SK-N-SH (cell line): ENCODE measurements at regions not wholly inside any gene's neighbourhood (a gene's known extent, or its start where the extent isn't known, plus 50 kb on each side); places are given as distances from the start of the nearest gene placed in this dataset.
A peak's percentile ranks its signal among the peaks of the same experiment; 100 is the strongest.

ENCODE experiments used
- CTCF ChIA-PET: fragments of 300-600, 350-600 bp; formaldehyde crosslinking; extraction: SDS; loops from one replicate; lab custom pipeline; 2021; lab: Yijun Ruan, JAX
- POLR2A ChIA-PET: fragments of 350-600 bp; sonication (Branson Sonifier 250); formaldehyde crosslinking; extraction: SDS; loops from one replicate; lab custom pipeline; 2020; ENCODE audit warnings: antibody characterized with exemption, inconsistent platforms; lab: Yijun Ruan, JAX
- DNase-seq: peaks from one replicate; pipeline ENCODE4 v3.0.0; 2012
- H2AFZ ChIP-seq: fragments of 200-600 bp; sonication (generic); 2 replicates; pipeline ENCODE4 v1.8.1; 2016; ENCODE audit warnings: antibody characterized with exemption, mild to moderate bottlenecking, low read depth
- H3F3A ChIP-seq: fragments of 200-600 bp; sonication (generic); replicated peaks from 2 replicates; pipeline ENCODE3; 2016; ENCODE audit warnings: antibody characterized with exemption, mild to moderate bottlenecking; ENCODE audit not compliant: insufficient read depth
- H3K27ac ChIP-seq, 2 experiments: fragments of 200-500 bp in 1 of 2; fragments of 200-600 bp in 1 of 2; sonication (Bioruptor generic) in 1 of 2; sonication (generic), shearing (Covaris generic) in 1 of 2; 2 replicates each; pipeline versions ENCODE4 v1.5.1 to v1.6.1; 2014 to 2016; ENCODE audit warnings: low read depth in 2 of 2, inconsistent platforms in 1 of 2, low read length in 1 of 2, mild to moderate bottlenecking in 1 of 2, mixed read lengths in 1 of 2
- H3K27me3 ChIP-seq: fragments of 200-600 bp; sonication (generic), shearing (Covaris generic); 2 replicates; pipeline ENCODE4 v1.6.1; 2016; ENCODE audit warnings: mixed run types; ENCODE audit not compliant: insufficient read depth
- H3K36me3 ChIP-seq, 2 experiments: fragments of 200-500 bp in 1 of 2; fragments of 200-600 bp in 1 of 2; sonication (Bioruptor generic) in 1 of 2; sonication (generic) in 1 of 2; replicated peaks in 1 of 2; 2 replicates each; pipeline versions ENCODE3 to v1.5.1; 2014 to 2016; ENCODE audit warnings: low read length in 1 of 2, mild to moderate bottlenecking in 1 of 2; ENCODE audit not compliant: insufficient read depth in 2 of 2, control insufficient read depth in 1 of 2
- H3K4me1 ChIP-seq, 2 experiments: fragments of 200-500 bp in 1 of 2; fragments of 200-600 bp in 1 of 2; sonication (Bioruptor generic) in 1 of 2; sonication (generic), shearing (Covaris generic) in 1 of 2; 2 replicates each; pipeline versions ENCODE4 v1.5.1 to v1.6.1; 2014 to 2016; ENCODE audit warnings: low read depth in 1 of 2, low read length in 1 of 2, mixed run types in 1 of 2; ENCODE audit not compliant: insufficient read depth in 2 of 2, control insufficient read depth in 1 of 2
- H3K4me2 ChIP-seq: fragments of 200-600 bp; sonication (generic), shearing (Covaris generic); 2 replicates; pipeline ENCODE4 v1.6.1; 2017; ENCODE audit warnings: mixed run types
- H3K4me3 ChIP-seq, 2 experiments: fragments of 200-500 bp in 1 of 2; fragments of 200-600 bp in 1 of 2; sonication (Bioruptor generic) in 1 of 2; sonication (generic), shearing (Covaris generic) in 1 of 2; 2 replicates each; pipeline versions ENCODE4 v1.5.1 to v1.8.1; 2014 to 2016; ENCODE audit warnings: low read depth in 2 of 2, inconsistent platforms in 1 of 2, low read length in 1 of 2, mild to moderate bottlenecking in 1 of 2, mixed read lengths in 1 of 2, moderate library complexity in 1 of 2
- H3K79me2 ChIP-seq: fragments of 200-600 bp; sonication (generic); 2 replicates; pipeline ENCODE4 v1.8.1; 2017; ENCODE audit warnings: mild to moderate bottlenecking; ENCODE audit not compliant: insufficient read depth
- H3K9ac ChIP-seq: fragments of 200-600 bp; sonication (generic); 2 replicates; pipeline ENCODE4 v1.6.1; 2017; ENCODE audit warnings: mixed run types
- H3K9me2 ChIP-seq: fragments of 200-600 bp; sonication (generic); 2 replicates; pipeline ENCODE4 v1.6.1; 2017; ENCODE audit warnings: mixed run types
- H3K9me3 ChIP-seq: fragments of 200-600 bp; sonication (generic); 2 replicates; pipeline ENCODE4 v1.6.1; 2017; ENCODE audit warnings: mixed run types, mild to moderate bottlenecking, moderate library complexity
- H4K20me1 ChIP-seq: fragments of 200-600 bp; sonication (generic); 2 replicates; pipeline ENCODE4 v1.6.1; 2017; ENCODE audit warnings: mild to moderate bottlenecking, mixed run types; ENCODE audit not compliant: insufficient read depth
- CHD2 ChIP-seq: fragments of 150-350 bp; IDR thresholded peaks from 2 replicates; pipeline ENCODE4 v1.6.1; 2018; ENCODE audit warnings: low read length; ENCODE audit not compliant: partially characterized antibody
- CTCF ChIP-seq: fragments of 200-600 bp; sonication (generic); IDR thresholded peaks from 2 replicates; pipeline ENCODE4 v1.6.1; 2017; ENCODE audit warnings: antibody characterized with exemption, mild to moderate bottlenecking, moderate library complexity
- EZH2phosphoT487 ChIP-seq: fragments of 200-600 bp; sonication (generic); IDR thresholded peaks from 2 replicates; pipeline ENCODE4 v1.6.1; 2017; ENCODE audit warnings: low read depth, mixed run types, mild to moderate bottlenecking, antibody characterized with exemption, moderate library complexity, borderline replicate concordance
- GABPA ChIP-seq: IDR thresholded peaks from 2 replicates; pipeline ENCODE4 v1.4.0; 2012; ENCODE audit warnings: low read depth, mild to moderate bottlenecking
- GATA2 ChIP-seq: sonication (generic); formaldehyde crosslinking; IDR thresholded peaks from 2 replicates; pipeline ENCODE4 v1.5.0; 2020; ENCODE audit warnings: mild to moderate bottlenecking, missing genetic modification reagents
- POLR2AphosphoS5 ChIP-seq: IDR thresholded peaks from 2 replicates; pipeline ENCODE4 v1.6.1; 2012; ENCODE audit warnings: low read depth, low read length
- RAD21 ChIP-seq: IDR thresholded peaks from 2 replicates; pipeline ENCODE4 v1.6.1; 2012; ENCODE audit warnings: mild to moderate bottlenecking, low read length
- RCOR1 ChIP-seq: fragments of 150-350 bp; IDR thresholded peaks from 2 replicates; pipeline ENCODE4 v1.6.1; 2017; ENCODE audit warnings: antibody characterized with exemption, low read length
- RFX5 ChIP-seq: IDR thresholded peaks from 2 replicates; pipeline ENCODE4 v1.6.1; 2012; ENCODE audit warnings: mild to moderate bottlenecking, improper control_type of control experiment, low read length
- RXRA ChIP-seq: IDR thresholded peaks from 2 replicates; pipeline ENCODE4 v1.4.0; 2012; ENCODE audit warnings: low read depth, mild to moderate bottlenecking, borderline replicate concordance
- SMC3 ChIP-seq: IDR thresholded peaks from 2 replicates; pipeline ENCODE4 v1.6.1; 2012; ENCODE audit warnings: low read depth, low read length, improper control_type of control experiment
- TAF1 ChIP-seq: IDR thresholded peaks from 2 replicates; pipeline ENCODE4 v1.6.1; 2012; ENCODE audit warnings: low read depth, mild to moderate bottlenecking, low read length, moderate library complexity, borderline replicate concordance
- TCF12 ChIP-seq: IDR thresholded peaks from 2 replicates; pipeline ENCODE4 v1.4.0; 2012
- WGBS: methylation state at CpG from one replicate; pipeline ENCODE4 v1.1.6; 2017; ENCODE audit warnings: low lambda C conversion rate; 5-methylcytosine and 5-hydroxymethylcytosine counted together
- TF ChIP-seq, protein P1 (sequence below): IDR thresholded peaks from 2 replicates; pipeline ENCODE4 v1.4.0; 2012; ENCODE audit warnings: low read depth
- TF ChIP-seq, protein P2 (sequence below): fragments of 150-350 bp; IDR thresholded peaks from 2 replicates; pipeline ENCODE4 v1.6.1; 2016; ENCODE audit warnings: mild to moderate bottlenecking, low read depth, low read length
- TF ChIP-seq, protein P3 (sequence below): fragments of 150-350 bp; IDR thresholded peaks from 2 replicates; pipeline ENCODE4 v1.6.1; 2017; ENCODE audit warnings: antibody characterized with exemption, low read length, low read depth, borderline replicate concordance
- TF ChIP-seq, protein P4 (sequence below): IDR thresholded peaks from 2 replicates; pipeline ENCODE4 v1.4.0; 2012; ENCODE audit warnings: low read depth, borderline replicate concordance

GRCh38 chr4:181559637-181560036, 683.6 kb upstream of the TENM3 start:
- TF ChIP-seq, protein P1, sequence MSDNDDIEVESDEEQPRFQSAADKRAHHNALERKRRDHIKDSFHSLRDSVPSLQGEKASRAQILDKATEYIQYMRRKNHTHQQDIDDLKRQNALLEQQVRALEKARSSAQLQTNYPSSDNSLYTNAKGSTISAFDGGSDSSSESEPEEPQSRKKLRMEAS = no peak
- no peak for TF ChIP-seq RAD21
- TF ChIP-seq EZH2phosphoT487 = no peak
- no peak for TF ChIP-seq TAF1
- no peak for TF ChIP-seq CHD2
- no peak for TF ChIP-seq GABPA
- TF ChIP-seq TCF12 = no peak
- TF ChIP-seq POLR2AphosphoS5 = no peak
- TF ChIP-seq, protein P2, sequence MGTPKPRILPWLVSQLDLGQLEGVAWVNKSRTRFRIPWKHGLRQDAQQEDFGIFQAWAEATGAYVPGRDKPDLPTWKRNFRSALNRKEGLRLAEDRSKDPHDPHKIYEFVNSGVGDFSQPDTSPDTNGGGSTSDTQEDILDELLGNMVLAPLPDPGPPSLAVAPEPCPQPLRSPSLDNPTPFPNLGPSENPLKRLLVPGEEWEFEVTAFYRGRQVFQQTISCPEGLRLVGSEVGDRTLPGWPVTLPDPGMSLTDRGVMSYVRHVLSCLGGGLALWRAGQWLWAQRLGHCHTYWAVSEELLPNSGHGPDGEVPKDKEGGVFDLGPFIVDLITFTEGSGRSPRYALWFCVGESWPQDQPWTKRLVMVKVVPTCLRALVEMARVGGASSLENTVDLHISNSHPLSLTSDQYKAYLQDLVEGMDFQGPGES = no peak
- TF ChIP-seq CTCF = no peak
- no peak for TF ChIP-seq RXRA
- no peak for TF ChIP-seq SMC3
- TF ChIP-seq, protein P3, sequence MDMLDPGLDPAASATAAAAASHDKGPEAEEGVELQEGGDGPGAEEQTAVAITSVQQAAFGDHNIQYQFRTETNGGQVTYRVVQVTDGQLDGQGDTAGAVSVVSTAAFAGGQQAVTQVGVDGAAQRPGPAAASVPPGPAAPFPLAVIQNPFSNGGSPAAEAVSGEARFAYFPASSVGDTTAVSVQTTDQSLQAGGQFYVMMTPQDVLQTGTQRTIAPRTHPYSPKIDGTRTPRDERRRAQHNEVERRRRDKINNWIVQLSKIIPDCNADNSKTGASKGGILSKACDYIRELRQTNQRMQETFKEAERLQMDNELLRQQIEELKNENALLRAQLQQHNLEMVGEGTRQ = no peak
- Histone ChIP-seq H3K79me2 (no peaks in the 10 kb centered on the region), H3K36me3 (no peaks in the 10 kb centered on the region), H3F3A (no peaks in the 10 kb centered on the region), H4K20me1 (no peaks in the 10 kb centered on the region), H3K9ac (no peak overlapping the region), H3K27ac (no peak overlapping the region), H3K9me2 (no peaks in the 10 kb centered on the region), H3K4me1 (no peaks in the 10 kb centered on the region), H3K27me3 (no peaks in the 10 kb centered on the region), H2AFZ (no peak overlapping the region), H3K4me3 (no peak overlapping the region), H3K4me2 (no peak overlapping the region), H3K9me3 (no peaks in the 10 kb centered on the region)
- DNase-seq = no peak
- CTCF ChIA-PET = interaction anchor here (1.0 kb wide), 1 partner anchor 9 kb away, joined by 4 read pairs; no protein-coding TSS in a partner anchor
- 68% methylated on average over 4 of the region's 4 CpGs for WGBS
- POLR2A ChIA-PET = no interaction called here

DNA sequence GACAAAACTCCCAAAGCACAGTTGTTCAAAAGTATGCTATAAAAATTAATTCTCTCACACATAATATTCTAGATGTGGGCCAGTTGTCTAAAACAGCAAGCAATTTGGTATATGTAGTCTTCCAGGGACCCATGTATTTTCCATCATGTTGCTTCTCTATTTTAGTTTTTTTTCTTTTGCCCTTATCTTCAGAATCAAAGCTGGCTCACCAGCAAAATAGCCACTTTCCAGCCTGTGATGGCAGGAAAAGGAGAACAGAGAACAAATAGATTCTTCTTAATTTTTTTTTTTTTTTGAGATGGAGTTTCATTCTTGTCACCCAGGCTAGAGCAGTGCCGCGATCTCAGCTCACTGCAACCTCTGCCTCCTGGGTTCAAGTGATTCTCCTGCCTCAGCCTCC, 680.8 kb upstream of the TENM3 start:
- 86% methylated on average over 2 of the region's 2 CpGs for WGBS
- no peaks in the 10 kb centered on the region for H3F3A ChIP-seq

More for the DNA sequence above, 680.8 kb upstream of the TENM3 start:
- TF ChIP-seq, protein P4, sequence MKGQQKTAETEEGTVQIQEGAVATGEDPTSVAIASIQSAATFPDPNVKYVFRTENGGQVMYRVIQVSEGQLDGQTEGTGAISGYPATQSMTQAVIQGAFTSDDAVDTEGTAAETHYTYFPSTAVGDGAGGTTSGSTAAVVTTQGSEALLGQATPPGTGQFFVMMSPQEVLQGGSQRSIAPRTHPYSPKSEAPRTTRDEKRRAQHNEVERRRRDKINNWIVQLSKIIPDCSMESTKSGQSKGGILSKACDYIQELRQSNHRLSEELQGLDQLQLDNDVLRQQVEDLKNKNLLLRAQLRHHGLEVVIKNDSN = no peak
- TF ChIP-seq GATA2 (CRISPR knock-in tag) (peak; percentile 15; the same call in 1 of the 2 replicates), RCOR1 (no peak), RFX5 (no peak)
- TF ChIP-seq, protein P3 = no peak
- TF ChIP-seq, protein P1 = no peak
- ChIA-PET CTCF (no interaction called here), POLR2A (no interaction called here)
- Histone ChIP-seq H4K20me1 (no peaks in the 10 kb centered on the region), H3K27ac (no peak overlapping the region), H3K9me3 (no peaks in the 10 kb centered on the region), H3K9ac (no peak overlapping the region), H3K4me2 (no peak overlapping the region), H3K9me2 (no peaks in the 10 kb centered on the region), H3K79me2 (no peaks in the 10 kb centered on the region), H3K4me3 (no peak overlapping the region), H3K36me3 (no peaks in the 10 kb centered on the region), H2AFZ (no peak overlapping the region), H3K4me1 (peaks cover 0 to 9% of the 10 kb centered on the region in 2 experiments; a peak in 2 of 4 replicates), H3K27me3 (no peaks in the 10 kb centered on the region)
- no peak for DNase-seq
